Muscle of arm (tissue), 1 donor: ENCODE measurements at regions not wholly inside any gene's neighbourhood (a gene's known extent, or its start where the extent isn't known, plus 50 kb on each side); places are given as distances from the start of the nearest gene placed in this dataset.

ENCODE experiments used
- DNase-seq: peaks from one replicate; pipeline ENCODE4 v3.0.0-alpha.2; 2013

GRCh38 chr10:121661451-121661851 lies 63.2 kb upstream of the FGFR2 start:
- no peak for DNase-seq

DNA sequence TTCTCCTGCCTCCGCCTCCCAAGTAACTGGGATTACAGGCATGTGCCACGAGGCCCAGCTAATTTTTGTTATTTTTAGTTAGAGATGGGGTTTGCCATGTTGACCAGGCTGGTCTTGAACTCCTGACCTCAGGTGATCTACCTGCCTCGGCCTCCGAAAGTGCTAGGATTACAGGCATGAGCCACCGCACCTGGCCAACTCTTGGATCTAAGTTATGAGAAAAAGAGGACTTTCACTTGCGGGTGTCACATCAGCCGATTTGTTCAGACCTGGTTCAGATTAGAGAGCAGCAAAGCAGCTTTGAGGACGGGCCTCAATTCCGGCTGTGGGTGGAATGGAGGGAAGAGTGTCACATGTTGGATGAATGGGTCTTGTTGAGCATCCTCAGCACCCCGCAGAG lies 61.0 kb upstream of the FGFR2 start:
- no peak for DNase-seq

DNA sequence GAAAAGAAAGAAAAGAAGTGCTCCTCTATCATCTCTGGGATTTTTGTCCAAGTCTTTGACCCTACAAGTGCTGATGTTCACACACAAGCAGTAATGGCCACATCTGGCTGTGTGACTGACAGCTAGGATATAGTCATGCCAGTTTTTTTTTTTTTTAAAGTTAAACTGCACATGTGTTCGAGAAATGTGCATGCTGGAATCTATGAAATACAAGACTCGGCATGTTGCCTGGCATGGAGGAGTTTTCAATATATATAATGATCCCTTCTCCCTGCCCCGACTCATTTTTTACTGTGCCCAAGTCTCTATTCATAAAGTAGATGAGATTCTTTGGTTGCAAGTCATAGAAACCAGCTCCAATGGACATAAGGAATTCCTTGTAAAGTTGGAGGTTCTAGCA lies 60.4 kb upstream of the FGFR2 start:
- DNase-seq: no peak

DNA sequence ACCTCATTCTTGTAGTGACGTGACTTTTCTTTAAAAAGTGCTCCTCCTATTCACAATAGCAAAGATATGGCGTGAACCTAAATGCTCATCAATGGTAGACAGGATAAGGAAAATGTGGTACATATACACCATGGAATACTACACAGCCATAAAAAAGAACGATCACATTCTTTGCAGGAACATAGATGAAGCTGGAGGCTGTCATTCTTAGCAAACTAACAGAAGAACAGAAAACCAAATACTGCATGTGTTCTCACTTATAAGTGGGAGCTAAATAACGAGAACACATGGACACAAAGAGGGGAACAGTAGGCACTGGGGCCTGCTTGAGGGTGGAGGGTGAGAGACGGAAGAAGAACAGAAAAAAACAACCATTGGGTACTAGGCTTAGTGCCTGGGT lies 59.9 kb upstream of the FGFR2 start:
- DNase-seq: no peak

- DNase-seq: no peak
These were observed 57.3 kb upstream of the FGFR2 start for GRCh38 chr10:121655254-121656144.

- DNase-seq: no peak
These were observed 55.8 kb upstream of the FGFR2 start for GRCh38 chr10:121654021-121654545.

GRCh38 chr10:121653608-121654007 lies 55.4 kb upstream of the FGFR2 start:
- no peak for DNase-seq

GRCh38 chr10:121648493-121648892 lies 50.2 kb upstream of the FGFR2 start:
- DNase-seq: no peak

- DNase-seq: no peak
These were observed 49.8 kb upstream of the FGFR2 start for GRCh38 chr10:121648059-121648458.
